Kasumi-1 (cell line): ENCODE measurements at regions not wholly inside any gene's neighbourhood (a gene's known extent, or its start where the extent isn't known, plus 50 kb on each side); places are given as distances from the start of the nearest gene placed in this dataset.
"Not testable (repeated sequence)": the region's sequence is repeated elsewhere in the genome, so short reads cannot be mapped to it uniquely, and the experiment has no call there.

Experiments
- DNase-seq, 2 experiments: peaks; one replicate each; lab custom pipeline; 2025; lab: John Stamatoyannopoulos, UW

GRCh38 chr2:191476901-191477300, 201.0 kb upstream of the NABP1 start:
- no peak for DNase-seq

GRCh38 chr2:191478799-191479679, 198.9 kb upstream of the NABP1 start:
- DNase-seq = no peak

- no peak for DNase-seq
These were observed 198.3 kb upstream of the NABP1 start for GRCh38 chr2:191479680-191480023.

GRCh38 chr2:191481305-191482070, 196.4 kb upstream of the NABP1 start:
- no peak for DNase-seq

- no peak for DNase-seq
These were observed 194.8 kb upstream of the NABP1 start for GRCh38 chr2:191483117-191483516.

- no peak for DNase-seq
These were observed 191.2 kb upstream of the NABP1 start for GRCh38 chr2:191486584-191487320.

- no peak for DNase-seq
These were observed 189.8 kb upstream of the NABP1 start for GRCh38 chr2:191488135-191488534.

- no peak for DNase-seq
These were observed 188.8 kb upstream of the NABP1 start for GRCh38 chr2:191489177-191489576.

GRCh38 chr2:191496838-191497237, 181.1 kb upstream of the NABP1 start:
- no peak for DNase-seq

GRCh38 chr2:191497822-191498221, 180.1 kb upstream of the NABP1 start:
- no peak for DNase-seq

GRCh38 chr2:191499050-191499449, 178.9 kb upstream of the NABP1 start:
- DNase-seq = no peak

GRCh38 chr2:191499874-191500565, 177.9 kb upstream of the NABP1 start:
- DNase-seq = no peak

- DNase-seq = no peak
These were observed 177.4 kb upstream of the NABP1 start for GRCh38 chr2:191500566-191500883.

- no peak for DNase-seq
These were observed 176.9 kb upstream of the NABP1 start for GRCh38 chr2:191500884-191501560.

GRCh38 chr2:191501561-191502168, 176.3 kb upstream of the NABP1 start:
- peak; percentile 54 to 55 for DNase-seq

- DNase-seq = no peak
These were observed 171.4 kb upstream of the NABP1 start for GRCh38 chr2:191506515-191506914.

GRCh38 chr2:191507252-191507853, 170.6 kb upstream of the NABP1 start:
- not testable (repeated sequence) for DNase-seq

- no peak for DNase-seq
These were observed 169.2 kb upstream of the NABP1 start for GRCh38 chr2:191508738-191509137.

- no peak for DNase-seq
These were observed 165.6 kb upstream of the NABP1 start for GRCh38 chr2:191512216-191512835.

- DNase-seq = no peak
These were observed 165.1 kb upstream of the NABP1 start for GRCh38 chr2:191512874-191513273.
